Bronchial epithelial cell (primary cell): ENCODE measurements at regions not wholly inside any gene's neighbourhood (a gene's known extent, or its start where the extent isn't known, plus 50 kb on each side); places are given as distances from the start of the nearest gene placed in this dataset.
"Not testable (repeated sequence)": the region's sequence is repeated elsewhere in the genome, so short reads cannot be mapped to it uniquely, and the experiment has no call there.

Experiments
- DNase-seq: peaks from one replicate; pipeline ENCODE4 v3.0.0-alpha.2; 2010; ENCODE audit warnings: low read depth
- FAIRE-seq: peaks from 2 replicates; lab custom pipeline; 2011; peaks lifted over from hg19 to GRCh38; lab: Jason Lieb, UNC
- H3K27me3 ChIP-seq: 2 replicates; pipeline ENCODE4 v1.5.1; 2011; ENCODE audit warnings: low read length; ENCODE audit not compliant: control insufficient read depth, insufficient read depth
- H3K36me3 ChIP-seq: 2 replicates; pipeline ENCODE4 v1.5.1; 2011; ENCODE audit warnings: low read length; ENCODE audit not compliant: control insufficient read depth, insufficient read depth
- H3K4me3 ChIP-seq: 2 replicates; pipeline ENCODE4 v1.5.1; 2011; ENCODE audit warnings: mild to moderate bottlenecking, low read depth, low read length, control low read depth

- H3K4me3 ChIP-seq, DNase-seq, H3K27me3 ChIP-seq, FAIRE-seq, H3K36me3 ChIP-seq: not testable (repeated sequence)
Observed at GRCh38 chr1:143832379-143832716, 139.4 kb downstream of the FAM72C start.

GRCh38 chr1:143831479-143832378 lies 140.1 kb downstream of the FAM72C start:
- not testable (repeated sequence) for DNase-seq, FAIRE-seq, H3K4me3 ChIP-seq, H3K36me3 ChIP-seq, H3K27me3 ChIP-seq

- not testable (repeated sequence) for H3K4me3 ChIP-seq, DNase-seq, H3K36me3 ChIP-seq, H3K27me3 ChIP-seq, FAIRE-seq
Observed at GRCh38 chr1:143826162-143826561, 145.6 kb downstream of the FAM72C start.

- H3K4me3 ChIP-seq, FAIRE-seq: not testable (repeated sequence)
Observed at GRCh38 chr1:143824266-143824665, 147.5 kb downstream of the FAM72C start.

GRCh38 chr1:143820058-143820457 lies 151.7 kb downstream of the FAM72C start:
- not testable (repeated sequence) for H3K27me3 ChIP-seq, H3K36me3 ChIP-seq, FAIRE-seq, DNase-seq, H3K4me3 ChIP-seq

More at GRCh38 chr1:143824266-143824665, 147.5 kb downstream of the FAM72C start:
- H3K27me3 ChIP-seq, DNase-seq, H3K36me3 ChIP-seq: not testable (repeated sequence)

- not testable (repeated sequence) for DNase-seq, H3K4me3 ChIP-seq, FAIRE-seq, H3K36me3 ChIP-seq, H3K27me3 ChIP-seq
Observed at GRCh38 chr1:143816369-143816768, 155.4 kb downstream of the FAM72C start.

GRCh38 chr1:143805374-143805773 lies 166.4 kb downstream of the FAM72C start:
- H3K36me3 ChIP-seq, DNase-seq, FAIRE-seq, H3K4me3 ChIP-seq, H3K27me3 ChIP-seq: not testable (repeated sequence)

- not testable (repeated sequence) for H3K36me3 ChIP-seq, H3K27me3 ChIP-seq, H3K4me3 ChIP-seq, DNase-seq, FAIRE-seq
Observed at GRCh38 chr1:143804707-143805356, 167.0 kb downstream of the FAM72C start.

- H3K4me3 ChIP-seq = peak overlapping the region; percentile 42
- not testable (repeated sequence) for H3K27me3 ChIP-seq, H3K36me3 ChIP-seq, FAIRE-seq
- peak; percentile 29 for DNase-seq
Observed at GRCh38 chr1:143803927-143804411, 167.8 kb downstream of the FAM72C start.

- not testable (repeated sequence) for H3K36me3 ChIP-seq, FAIRE-seq, H3K4me3 ChIP-seq, DNase-seq, H3K27me3 ChIP-seq
Observed at GRCh38 chr1:143803095-143803494, 168.7 kb downstream of the FAM72C start.

- H3K27me3 ChIP-seq, DNase-seq, H3K36me3 ChIP-seq, FAIRE-seq, H3K4me3 ChIP-seq: not testable (repeated sequence)
Observed at GRCh38 chr1:143799568-143800187, 172.1 kb downstream of the FAM72C start.

GRCh38 chr1:143796369-143796768 lies 175.4 kb downstream of the FAM72C start:
- not testable (repeated sequence) for H3K36me3 ChIP-seq, DNase-seq, H3K4me3 ChIP-seq, FAIRE-seq, H3K27me3 ChIP-seq

GRCh38 chr1:143792047-143792937 lies 179.5 kb downstream of the FAM72C start:
- not testable (repeated sequence) for H3K4me3 ChIP-seq, DNase-seq, H3K27me3 ChIP-seq, FAIRE-seq, H3K36me3 ChIP-seq
